GM12892 (cell line): ENCODE measurements at regions not wholly inside any gene's neighbourhood (a gene's known extent, or its start where the extent isn't known, plus 50 kb on each side); places are given as distances from the start of the nearest gene placed in this dataset.

Source experiments
- POLR2AphosphoS5 ChIP-seq: IDR thresholded peaks from 2 replicates; pipeline ENCODE4 v1.6.1; 2011; ENCODE audit warnings: low read depth, low read length, control low read depth
- TAF1 ChIP-seq: IDR thresholded peaks from 2 replicates; pipeline ENCODE4 v1.6.1; 2011; ENCODE audit warnings: low read depth, mild to moderate bottlenecking, control low read depth, low read length, borderline replicate concordance

- no peak for TF ChIP-seq POLR2AphosphoS5
- no peak for TF ChIP-seq TAF1
These were observed 430.5 kb upstream of the EPHA7 start for GRCh38 chr6:93849857-93850256.
